ENCODE measurements at regions not wholly inside any gene's neighbourhood (a gene's known extent, or its start where the extent isn't known, plus 50 kb on each side); places are given as distances from the start of the nearest gene placed in this dataset.

DNA sequence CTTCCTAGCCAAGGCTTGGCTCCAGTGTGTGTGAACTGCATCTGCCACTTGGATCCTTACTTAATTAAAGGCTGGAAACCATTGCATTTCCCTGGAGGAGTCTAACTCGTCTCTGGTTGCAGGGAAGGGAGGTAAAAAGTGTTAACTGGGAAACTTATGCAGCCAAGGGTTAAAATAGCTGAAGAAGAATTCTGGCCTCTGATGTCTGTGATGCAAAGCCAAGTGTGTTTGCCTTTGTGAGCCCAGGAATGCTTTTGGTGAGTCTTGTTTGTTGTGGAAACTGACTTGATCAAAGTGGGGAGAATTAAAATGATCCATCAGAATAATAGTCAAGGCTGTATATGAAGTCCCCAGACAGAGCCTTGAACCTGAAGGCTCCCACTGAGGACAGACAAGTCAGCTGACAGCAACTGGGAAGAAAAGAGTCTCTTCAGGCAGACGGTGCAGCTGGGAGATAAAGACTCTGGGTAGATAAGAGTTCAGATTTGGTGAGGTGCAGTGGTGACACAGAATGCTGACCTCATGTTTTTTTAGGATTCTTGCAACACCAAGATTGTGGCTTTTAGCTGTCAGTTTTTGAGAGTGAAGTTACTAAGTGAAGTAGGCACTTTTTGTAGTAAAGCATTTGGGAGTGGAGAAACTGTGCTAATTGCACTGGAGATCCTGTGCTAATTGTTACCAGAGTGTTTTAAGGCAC, 59.5 kb upstream of the WLS start:
- no peak for ATAC-seq

DNA sequence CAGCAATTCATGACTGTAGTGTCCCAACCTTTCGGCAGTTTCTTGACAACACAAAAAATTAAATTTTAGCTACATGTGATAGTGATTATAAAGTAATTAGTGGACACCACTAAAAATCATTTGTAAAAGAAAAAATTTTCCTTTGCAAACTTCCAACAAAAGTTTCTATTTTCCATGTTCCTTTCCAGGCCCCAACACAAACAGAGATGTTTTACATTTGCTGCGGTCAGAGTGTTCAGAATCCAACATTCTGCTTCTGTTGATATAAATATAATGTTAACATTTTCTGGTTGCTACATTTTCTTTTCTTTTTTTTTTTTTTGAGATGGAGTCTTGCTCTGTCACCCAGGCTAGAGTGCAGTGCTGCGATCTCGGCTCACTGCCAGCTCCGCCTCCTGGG, 54.9 kb upstream of the WLS start:
- ATAC-seq = no peak

DNA sequence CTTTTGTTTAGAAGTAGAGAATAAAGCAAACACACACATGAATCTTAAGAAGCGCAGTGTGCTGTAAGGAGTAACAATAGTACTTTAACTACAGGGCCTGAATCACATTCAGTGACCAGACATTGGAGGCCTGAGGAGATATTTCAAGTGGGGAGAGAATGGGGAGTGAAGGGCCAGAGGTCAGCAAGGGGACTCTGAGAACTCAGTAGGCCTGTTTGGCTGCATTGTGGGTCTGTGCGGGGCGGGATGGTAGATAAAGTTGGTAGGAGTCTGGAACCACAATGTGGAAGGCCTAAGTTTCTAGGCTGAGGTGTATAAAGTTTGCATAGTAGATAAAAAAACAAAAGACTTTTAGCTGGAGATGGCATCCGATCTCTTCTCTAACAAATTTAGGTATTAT, 52.7 kb upstream of the WLS start:
- no peak for ATAC-seq

DNA sequence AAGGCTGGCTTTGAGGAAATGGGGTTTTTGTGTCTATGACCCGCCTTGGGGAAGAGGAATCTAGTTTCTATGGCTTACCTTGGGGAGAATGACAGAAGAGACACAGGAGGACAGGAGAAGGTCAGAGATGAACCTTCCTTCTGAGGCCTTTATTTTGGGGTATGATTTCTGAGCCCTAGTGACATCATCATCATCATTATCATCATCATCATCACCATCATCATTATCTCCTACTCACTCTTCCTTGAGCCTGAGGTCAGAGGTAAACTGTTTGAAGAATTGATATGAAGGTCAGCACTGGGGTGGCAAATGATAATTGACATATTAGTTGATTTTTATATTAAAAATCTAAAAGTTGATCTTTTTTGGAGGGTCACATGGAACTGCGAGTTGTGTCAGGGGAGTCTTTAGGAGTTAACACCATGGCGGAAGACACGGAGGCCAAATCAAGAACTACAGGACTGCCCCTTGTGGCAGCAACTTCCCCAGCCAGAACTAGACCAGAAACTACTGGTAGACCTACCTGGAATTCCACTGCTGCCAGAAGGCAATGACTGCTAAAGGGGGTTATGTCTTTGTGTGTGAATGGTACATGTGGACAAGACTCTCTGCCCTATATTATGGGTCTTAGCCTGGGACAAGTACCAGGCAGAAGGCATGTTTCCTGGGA, 49.8 kb upstream of the WLS start:
- ATAC-seq = no peak

Measured in esophagus mucosa (tissue), 1 donor.